NCI-H146 (cell line): ENCODE measurements at regions not wholly inside any gene's neighbourhood (a gene's known extent, or its start where the extent isn't known, plus 50 kb on each side); places are given as distances from the start of the nearest gene placed in this dataset.

ENCODE experiments used
- DNase-seq: peaks from one replicate; lab custom pipeline; 2025; lab: John Stamatoyannopoulos, UW

GRCh38 chr15:26182441-26182840, 319.3 kb upstream of the ATP10A start:
- DNase-seq: no peak

DNA sequence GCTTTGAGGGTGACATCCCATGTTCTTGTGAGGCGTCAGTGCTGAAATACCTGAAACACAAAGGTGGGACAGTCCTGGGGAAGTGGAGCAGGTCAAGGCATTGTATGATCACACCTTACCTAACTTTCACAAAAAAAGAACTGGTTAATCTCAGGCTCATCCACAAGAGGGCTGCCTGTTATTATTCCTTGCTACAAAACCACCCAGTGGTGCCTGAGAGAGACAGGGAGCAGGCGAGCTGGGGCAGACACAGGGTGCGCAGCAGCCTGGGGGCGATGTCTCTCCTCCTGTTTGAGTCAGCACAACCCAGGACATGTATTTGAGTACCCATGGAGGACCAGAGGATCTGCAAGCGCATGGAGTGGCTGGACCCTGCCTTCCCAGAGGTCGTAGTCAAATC, 316.8 kb upstream of the ATP10A start:
- DNase-seq: no peak

- DNase-seq: no peak
Observed at GRCh38 chr15:26178640-26179220, 315.6 kb upstream of the ATP10A start.

DNA sequence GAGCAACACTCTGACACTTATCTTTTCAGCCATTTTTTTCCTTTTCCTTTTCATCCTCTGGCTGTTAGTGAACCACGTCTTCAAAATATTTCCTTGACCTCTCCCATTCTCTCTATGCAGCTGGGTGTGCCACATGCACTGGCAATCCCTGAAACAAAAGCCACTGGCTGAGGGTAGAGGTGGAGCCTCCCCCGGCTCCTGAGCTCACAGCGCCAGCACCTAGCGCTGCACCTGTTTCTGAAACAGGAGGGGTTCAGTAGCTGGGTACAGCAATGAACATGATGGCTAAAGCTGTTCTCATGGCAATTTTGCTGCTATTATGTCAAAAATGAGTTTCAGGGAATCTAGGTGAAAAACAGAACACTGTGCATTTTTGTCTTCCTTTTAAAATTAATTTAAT, 314.7 kb upstream of the ATP10A start:
- DNase-seq: no peak

GRCh38 chr15:26176831-26177230, 313.7 kb upstream of the ATP10A start:
- DNase-seq: no peak

GRCh38 chr15:26171266-26171665, 308.1 kb upstream of the ATP10A start:
- no peak for DNase-seq

GRCh38 chr15:26166429-26166828, 303.3 kb upstream of the ATP10A start:
- DNase-seq: no peak

GRCh38 chr15:26165546-26165945, 302.4 kb upstream of the ATP10A start:
- DNase-seq: no peak

GRCh38 chr15:26160343-26160742, 297.2 kb upstream of the ATP10A start:
- no peak for DNase-seq

DNA sequence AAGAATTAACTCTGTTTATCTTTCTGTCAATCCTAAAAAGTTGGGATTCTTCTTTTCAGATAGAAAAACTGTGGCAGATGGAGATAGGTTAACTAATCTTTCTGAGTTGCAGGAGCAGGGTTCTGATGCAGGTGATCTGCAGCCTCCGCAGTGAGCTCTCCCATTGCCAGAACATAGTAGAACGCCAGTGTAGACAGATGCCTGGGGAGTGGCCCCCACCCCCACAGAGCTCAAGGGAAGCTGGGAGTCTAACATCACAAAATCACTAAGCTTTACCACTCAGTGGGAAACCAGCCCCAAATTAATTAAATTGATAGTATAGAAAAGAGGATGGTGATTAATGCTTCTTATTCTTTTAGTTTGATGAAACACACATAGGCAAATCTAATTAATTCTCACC, 295.0 kb upstream of the ATP10A start:
- DNase-seq: no peak

GRCh38 chr15:26157081-26157480, 294.0 kb upstream of the ATP10A start:
- no peak for DNase-seq

DNA sequence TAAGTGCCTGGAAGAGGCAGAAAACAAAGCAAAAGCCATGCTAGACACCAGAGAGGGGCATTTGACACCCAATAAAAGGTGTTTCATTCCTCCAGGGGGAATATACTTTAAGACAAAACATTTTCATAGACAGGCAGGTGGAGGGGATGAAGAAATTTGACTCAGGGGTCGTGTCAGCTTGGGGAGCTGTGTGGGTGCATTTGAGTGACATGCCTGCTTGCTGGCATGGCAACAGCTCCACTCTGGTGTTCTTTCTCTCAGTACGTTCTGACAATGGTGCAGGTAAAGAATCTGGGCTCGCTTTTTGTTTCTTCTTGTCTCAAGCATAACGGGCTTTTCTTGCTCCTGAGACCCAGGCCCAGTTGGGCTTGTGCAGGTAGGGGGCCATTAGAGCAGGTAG, 292.9 kb upstream of the ATP10A start:
- no peak for DNase-seq

DNA sequence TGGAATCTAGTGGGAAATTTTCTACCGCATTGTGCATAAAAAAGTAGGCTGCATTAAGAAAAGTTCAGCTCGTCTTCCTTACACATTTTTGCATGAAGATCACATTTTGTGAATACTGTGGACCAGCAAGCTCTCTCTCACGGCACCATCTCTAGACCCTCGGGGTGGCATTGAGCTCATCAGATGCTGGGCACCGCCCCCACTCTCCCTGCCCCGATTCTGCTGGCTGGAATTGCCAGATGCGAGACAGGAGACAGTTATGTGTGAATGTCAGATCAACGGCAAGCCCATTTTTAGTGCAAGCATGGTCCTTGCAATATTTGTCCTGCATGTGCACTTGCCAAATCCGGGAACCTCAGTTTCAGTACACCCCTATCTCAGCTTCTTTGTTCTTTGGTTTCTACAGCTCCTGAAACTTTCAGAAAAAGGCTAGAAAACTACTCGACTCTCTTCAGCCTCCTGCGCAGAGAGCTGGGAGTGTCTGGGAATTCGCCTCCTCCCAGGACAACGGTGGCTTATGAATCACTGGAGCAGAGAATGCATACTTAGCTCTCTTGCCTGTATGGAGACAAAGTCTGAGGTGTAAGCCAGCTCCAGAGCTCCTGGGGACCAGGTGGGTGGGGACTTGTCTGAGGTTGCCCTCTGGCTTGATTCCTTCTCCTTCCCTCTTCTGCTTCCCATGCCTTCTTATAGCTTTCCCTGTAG, 285.2 kb upstream of the ATP10A start:
- DNase-seq: no peak

DNA sequence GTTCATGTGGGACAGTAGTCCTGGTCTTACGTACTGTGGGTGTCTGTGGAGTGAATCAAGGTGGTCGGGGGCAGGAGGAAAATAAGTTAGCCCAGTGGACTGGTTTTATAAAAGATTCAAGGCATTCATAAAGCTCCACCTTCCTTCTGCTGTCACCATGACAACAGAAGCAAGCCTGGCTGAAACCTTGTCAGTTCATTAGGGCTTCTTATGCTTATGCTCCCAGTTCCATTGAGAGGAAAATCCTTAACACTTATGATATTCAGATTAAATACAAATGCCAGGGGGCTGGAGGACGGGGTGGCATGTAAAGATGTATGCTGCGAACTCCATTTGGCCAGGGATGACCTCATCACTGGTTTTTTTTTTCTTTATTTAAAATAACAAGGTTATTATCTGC, 283.1 kb upstream of the ATP10A start:
- DNase-seq: no peak

DNA sequence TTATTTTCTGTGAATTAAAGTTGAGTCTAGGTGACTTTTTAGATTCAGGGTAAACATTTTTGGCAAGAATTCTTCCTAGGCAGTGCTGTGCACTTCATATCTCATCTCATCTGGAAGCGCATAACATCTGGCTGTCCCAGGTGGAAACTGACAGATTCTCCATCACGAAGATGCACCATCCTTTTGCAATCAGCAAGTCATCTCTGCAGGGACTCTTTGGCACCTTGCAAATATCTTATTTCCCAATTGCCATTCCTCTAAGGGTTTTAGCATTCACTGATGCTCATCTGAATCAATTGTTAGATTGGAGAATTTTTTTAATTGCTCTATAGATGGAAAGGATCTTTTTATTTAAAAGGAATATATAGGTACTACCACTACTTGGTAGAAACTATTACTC, 282.7 kb upstream of the ATP10A start:
- DNase-seq: no peak

- no peak for DNase-seq
Observed at GRCh38 chr15:26144836-26145235, 281.7 kb upstream of the ATP10A start.

DNA sequence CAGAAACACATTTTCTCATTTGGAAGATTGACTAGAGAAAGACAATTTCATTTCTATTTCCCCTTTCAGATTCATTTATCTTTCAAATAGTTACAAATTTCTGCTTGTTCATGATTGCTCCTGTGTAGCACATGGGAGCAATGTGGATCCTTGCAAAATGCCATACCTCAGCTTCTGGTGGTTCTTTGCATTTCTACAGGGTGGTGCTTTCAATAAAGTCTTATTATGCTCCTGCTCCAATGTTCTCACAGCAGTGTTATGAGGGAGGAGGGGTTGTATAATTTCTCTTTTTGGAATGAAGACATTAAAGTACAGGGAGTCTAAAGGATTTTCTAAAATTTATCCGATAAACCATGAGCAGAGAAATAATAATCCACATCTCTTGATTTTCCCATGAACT, 280.1 kb upstream of the ATP10A start:
- DNase-seq: no peak

- DNase-seq: no peak
Observed at GRCh38 chr15:26134812-26135211, 271.7 kb upstream of the ATP10A start.

GRCh38 chr15:26134152-26134551, 271.0 kb upstream of the ATP10A start:
- DNase-seq: no peak

DNA sequence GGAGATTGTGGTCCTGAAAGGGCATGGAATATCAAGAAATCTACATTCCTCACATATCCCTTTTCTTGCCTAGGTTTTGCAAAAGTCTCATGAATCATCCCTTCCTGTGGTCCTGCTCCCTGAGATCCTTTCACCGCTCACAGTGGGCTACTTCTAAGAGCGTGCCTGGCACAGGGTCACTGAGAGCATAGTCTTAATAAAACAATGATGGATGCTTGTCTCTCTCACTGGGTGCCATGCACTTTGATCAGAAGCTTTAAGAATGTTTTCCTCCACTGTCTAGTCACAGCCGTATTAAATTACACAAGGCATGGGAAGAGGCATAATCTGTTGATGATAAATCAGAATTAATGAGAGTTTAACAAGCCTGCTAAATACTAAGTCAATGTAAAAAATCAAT, 269.7 kb upstream of the ATP10A start:
- no peak for DNase-seq

DNA sequence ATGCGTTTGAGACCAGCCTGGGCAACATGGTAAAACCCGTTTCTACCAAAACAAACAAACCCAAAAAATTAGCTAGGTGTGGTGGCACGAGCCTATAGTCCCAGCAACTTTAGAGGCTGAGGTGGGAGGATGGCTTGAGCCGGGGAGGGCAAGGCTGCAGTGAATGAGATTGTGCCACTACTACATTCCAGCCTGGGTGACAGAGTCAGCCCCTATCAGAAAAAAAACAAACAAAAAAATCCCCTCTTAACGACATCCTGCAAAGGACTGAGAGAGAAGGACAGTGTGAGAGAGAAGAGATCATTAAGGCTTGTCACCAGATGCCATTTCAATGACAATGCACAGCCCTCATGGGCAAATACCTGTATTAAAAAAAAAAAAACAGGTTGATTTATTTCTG, 266.7 kb upstream of the ATP10A start:
- no peak for DNase-seq

- no peak for DNase-seq
Observed at GRCh38 chr15:26128611-26129140, 265.5 kb upstream of the ATP10A start.

GRCh38 chr15:26126819-26127387, 263.8 kb upstream of the ATP10A start:
- no peak for DNase-seq

DNA sequence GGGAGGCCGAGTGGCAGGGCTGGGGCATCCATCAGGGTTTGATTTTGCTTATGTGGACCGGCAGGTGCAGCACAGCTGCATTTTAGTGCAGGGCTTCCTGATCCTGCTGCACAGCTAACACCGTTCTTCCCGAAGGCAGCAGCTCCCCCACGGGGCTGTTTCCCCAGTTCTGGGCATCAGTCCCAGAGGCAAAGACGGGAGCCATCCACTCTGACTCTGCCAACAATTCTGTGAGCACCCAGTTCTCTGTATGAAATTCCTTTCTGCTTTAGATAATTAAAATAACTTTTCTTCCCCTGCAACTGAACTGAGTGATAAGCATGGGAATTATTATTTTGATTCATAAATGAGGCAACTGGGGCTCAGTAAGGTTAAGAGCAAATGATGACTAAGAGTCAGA, 262.9 kb upstream of the ATP10A start:
- no peak for DNase-seq
